HepG2 (cell line): ENCODE measurements at regions not wholly inside any gene's neighbourhood (a gene's known extent, or its start where the extent isn't known, plus 50 kb on each side); places are given as distances from the start of the nearest gene placed in this dataset.
"Not testable (repeated sequence)": the region's sequence is repeated elsewhere in the genome, so short reads cannot be mapped to it uniquely, and the experiment has no call there.

Experiments used
- ATRX ChIP-seq: sonication (generic); formaldehyde crosslinking; IDR thresholded peaks from 2 replicates; pipeline ENCODE4 v1.4.0; 2020; ENCODE audit warnings: missing genetic modification reagents, borderline replicate concordance
- NKX3-1 ChIP-seq: sonication (generic); formaldehyde crosslinking; IDR thresholded peaks from 2 replicates; pipeline ENCODE4 v1.5.0; 2020; ENCODE audit warnings: missing genetic modification reagents
- POLR2A ChIP-seq, 2 experiments: IDR thresholded peaks; 2 replicates each; pipeline ENCODE4 v1.6.1; 2011; ENCODE audit warnings: low read depth in 2 of 2, low read length in 2 of 2, mild to moderate bottlenecking in 1 of 2, moderate library complexity in 1 of 2; ENCODE audit not compliant: insufficient read depth in 1 of 2
- TEAD3 ChIP-seq: optimal IDR thresholded peaks from 2 replicates; pipeline ENCODE3; 2016; ENCODE audit warnings: borderline replicate concordance

DNA sequence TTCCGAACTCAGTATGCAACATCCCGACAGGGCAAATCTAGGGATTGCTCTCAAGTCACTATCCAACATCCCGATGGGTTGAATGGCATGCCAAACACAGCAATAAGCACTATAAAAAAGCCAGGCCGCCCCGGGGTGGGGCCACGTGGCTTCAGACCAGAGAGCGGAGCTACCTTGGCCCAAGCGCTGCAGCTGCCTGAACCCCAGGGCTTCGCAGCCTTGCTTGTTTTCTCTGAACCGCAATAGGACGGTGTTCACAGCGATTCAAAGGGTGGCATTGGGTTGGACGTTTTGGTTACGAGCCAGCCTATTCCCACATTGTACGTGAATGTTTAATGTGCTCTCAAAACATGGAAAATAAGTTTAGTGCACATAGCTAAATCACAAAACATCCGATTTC, 161.0 kb downstream of the SYT15 start:
- TF ChIP-seq TEAD3 (CRISPR knock-in tag); POLR2A (IDR thresholded peaks at IDR 0.05; ENCODE audit: insufficient read depth in 1 of 2, low read depth in 2 of 2, low read length in 2 of 2); ATRX (CRISPR knock-in tag); NKX3-1: not testable (repeated sequence)
